HCEC 1CT (cell line): ENCODE measurements at regions not wholly inside any gene's neighbourhood (a gene's known extent, or its start where the extent isn't known, plus 50 kb on each side); places are given as distances from the start of the nearest gene placed in this dataset.

ENCODE experiments used
- DNase-seq: peaks from one replicate; pipeline ENCODE4 v3.0.0-alpha.2; 2017

- no peak for DNase-seq
Observed at GRCh38 chr1:213908521-213908920, 79.3 kb upstream of the PROX1 start.

GRCh38 chr1:213914392-213914791 is 73.4 kb upstream of the PROX1 start:
- DNase-seq = no peak

- no peak for DNase-seq
Observed at GRCh38 chr1:213921311-213921710, 66.5 kb upstream of the PROX1 start.

- DNase-seq = no peak
Observed at GRCh38 chr1:213921712-213922111, 66.1 kb upstream of the PROX1 start.

GRCh38 chr1:213925531-213926182 is 62.1 kb upstream of the PROX1 start:
- DNase-seq = no peak

- DNase-seq = no peak
Observed at GRCh38 chr1:213927846-213928245, 59.9 kb upstream of the PROX1 start.

GRCh38 chr1:213929398-213929797 is 58.4 kb upstream of the PROX1 start:
- no peak for DNase-seq

GRCh38 chr1:213931836-213932235 is 55.9 kb upstream of the PROX1 start:
- DNase-seq = no peak

GRCh38 chr1:213933336-213933735 is 54.4 kb upstream of the PROX1 start:
- DNase-seq = no peak

- DNase-seq = no peak
Observed at GRCh38 chr1:213934649-213935048, 53.1 kb upstream of the PROX1 start.

- DNase-seq = no peak
Observed at GRCh38 chr1:213936571-213936970, 51.2 kb upstream of the PROX1 start.
